MCF 10A (cell line): ENCODE measurements at regions not wholly inside any gene's neighbourhood (a gene's known extent, or its start where the extent isn't known, plus 50 kb on each side); places are given as distances from the start of the nearest gene placed in this dataset.

Experiments used
- BruUV-seq: library from RNA; stranded (reverse); fragments of 400-500 nt; replicated peaks from 2 replicates; lab custom pipeline; 2021; lab: Mats Ljungman, UMichigan
- CTCF ChIA-PET: fragments of 300-600 bp; sonication (Branson Sonifier 250); formaldehyde crosslinking; extraction: SDS; loops from one replicate; lab custom pipeline; 2021; ENCODE audit warnings: antibody characterized with exemption, inconsistent platforms; lab: Yijun Ruan, JAX
- POLR2A ChIA-PET: fragments of 300-600, 350-650 bp; sonication (Branson Sonifier 250); formaldehyde crosslinking; extraction: SDS; loops from one replicate; lab custom pipeline; 2020; ENCODE audit warnings: antibody characterized with exemption, inconsistent platforms; lab: Yijun Ruan, JAX
- DNase-seq: peaks from one replicate; pipeline ENCODE4 v3.0.0-alpha.2; 2018; ENCODE audit not compliant: unreplicated experiment
- H3K27ac Mint-ChIP-seq: one replicate; pipeline ENCODE4 v1.8.0; 2022; ENCODE audit warnings: mild to moderate bottlenecking, low read depth, mixed read lengths; ENCODE audit not compliant: unreplicated experiment
- H3K27me3 Mint-ChIP-seq: one replicate; pipeline ENCODE4 v1.8.0; 2022; ENCODE audit warnings: mixed read lengths; ENCODE audit not compliant: insufficient read depth, unreplicated experiment
- H3K36me3 Mint-ChIP-seq: one replicate; pipeline ENCODE4 v1.8.0; 2022; ENCODE audit warnings: mild to moderate bottlenecking, moderate library complexity, mixed read lengths; ENCODE audit not compliant: insufficient read depth, unreplicated experiment
- H3K4me1 Mint-ChIP-seq: one replicate; pipeline ENCODE4 v1.8.0; 2022; ENCODE audit warnings: mixed read lengths; ENCODE audit not compliant: insufficient read depth, unreplicated experiment
- H3K4me3 Mint-ChIP-seq: one replicate; pipeline ENCODE4 v1.8.0; 2022; ENCODE audit warnings: mild to moderate bottlenecking, moderate library complexity, mixed read lengths; ENCODE audit not compliant: unreplicated experiment
- H3K9me3 Mint-ChIP-seq: one replicate; pipeline ENCODE4 v1.8.0; 2022; ENCODE audit warnings: mixed read lengths; ENCODE audit not compliant: unreplicated experiment
- intact Hi-C: fragments of 100-400 bp; cut with micrococcal nuclease; formaldehyde crosslinking; loops from 2 replicates; pipeline ENCODE4 v1.14.1; 2022
- TF ChIP-seq, protein P1 (sequence below): fragments of 200-600 bp; IDR thresholded peaks from one replicate; pipeline ENCODE4 v1.8.0; 2022; ENCODE audit warnings: antibody characterized with exemption, mild to moderate bottlenecking; ENCODE audit not compliant: unreplicated experiment

- no peaks in the 10 kb centered on the region for H3K36me3 Mint-ChIP-seq
- no peak for DNase-seq
- no peak overlapping the region for H3K4me3 Mint-ChIP-seq
- ChIA-PET POLR2A (no interaction called here), CTCF (interaction anchor here (0.6 kb wide), 1 partner anchor 57 kb away, joined by 3 read pairs; no protein-coding TSS in a partner anchor)
- peaks cover 26% of the 10 kb centered on the region for H3K27me3 Mint-ChIP-seq
- intact Hi-C loops = no loop called here
- BruUV-seq = no TSS peak
- H3K27ac Mint-ChIP-seq = no peak overlapping the region
- TF ChIP-seq, protein P1, sequence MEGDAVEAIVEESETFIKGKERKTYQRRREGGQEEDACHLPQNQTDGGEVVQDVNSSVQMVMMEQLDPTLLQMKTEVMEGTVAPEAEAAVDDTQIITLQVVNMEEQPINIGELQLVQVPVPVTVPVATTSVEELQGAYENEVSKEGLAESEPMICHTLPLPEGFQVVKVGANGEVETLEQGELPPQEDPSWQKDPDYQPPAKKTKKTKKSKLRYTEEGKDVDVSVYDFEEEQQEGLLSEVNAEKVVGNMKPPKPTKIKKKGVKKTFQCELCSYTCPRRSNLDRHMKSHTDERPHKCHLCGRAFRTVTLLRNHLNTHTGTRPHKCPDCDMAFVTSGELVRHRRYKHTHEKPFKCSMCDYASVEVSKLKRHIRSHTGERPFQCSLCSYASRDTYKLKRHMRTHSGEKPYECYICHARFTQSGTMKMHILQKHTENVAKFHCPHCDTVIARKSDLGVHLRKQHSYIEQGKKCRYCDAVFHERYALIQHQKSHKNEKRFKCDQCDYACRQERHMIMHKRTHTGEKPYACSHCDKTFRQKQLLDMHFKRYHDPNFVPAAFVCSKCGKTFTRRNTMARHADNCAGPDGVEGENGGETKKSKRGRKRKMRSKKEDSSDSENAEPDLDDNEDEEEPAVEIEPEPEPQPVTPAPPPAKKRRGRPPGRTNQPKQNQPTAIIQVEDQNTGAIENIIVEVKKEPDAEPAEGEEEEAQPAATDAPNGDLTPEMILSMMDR = no peak
- H3K4me1 Mint-ChIP-seq = no peaks in the 10 kb centered on the region
- peaks cover 2% of the 10 kb centered on the region for H3K9me3 Mint-ChIP-seq
Measured at GRCh38 chr9:74035786-74036185, 461.3 kb upstream of the RORB start.

GRCh38 chr9:74036549-74037231 lies 460.4 kb upstream of the RORB start:
- BruUV-seq = no TSS peak
- H3K27me3 Mint-ChIP-seq = peaks cover 17% of the 10 kb centered on the region
- no peak overlapping the region for H3K4me3 Mint-ChIP-seq
- TF ChIP-seq, protein P1 = no peak
- peaks cover 7% of the 10 kb centered on the region for H3K9me3 Mint-ChIP-seq
- H3K36me3 Mint-ChIP-seq = no peaks in the 10 kb centered on the region
- no peak overlapping the region for H3K27ac Mint-ChIP-seq
- intact Hi-C loops = no loop called here
- H3K4me1 Mint-ChIP-seq = no peaks in the 10 kb centered on the region
- ChIA-PET CTCF (no interaction called here), POLR2A (interaction anchor here (0.7 kb wide), 1 partner anchor 34 kb away, joined by 3 read pairs; no protein-coding TSS in a partner anchor)
- DNase-seq = no peak

DNA sequence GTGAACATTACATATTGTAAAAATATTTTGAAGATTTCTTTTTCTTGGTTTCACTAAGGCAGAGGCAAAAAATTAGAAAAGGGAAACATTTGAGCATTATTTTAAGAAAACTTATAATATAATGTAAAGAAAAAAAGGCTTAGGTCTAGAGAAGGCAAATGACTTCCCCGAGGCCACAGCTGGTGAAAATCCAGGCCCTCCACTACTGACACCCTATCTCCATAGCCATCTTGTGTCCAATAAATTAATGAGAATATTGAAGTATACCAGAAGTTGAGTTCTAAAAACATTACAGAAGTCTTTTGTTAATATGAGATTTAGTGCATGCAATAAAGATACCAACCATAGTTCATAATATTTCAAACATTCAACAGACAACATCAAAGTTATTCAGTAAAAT lies 459.9 kb upstream of the RORB start:
- DNase-seq = no peak
- POLR2A ChIA-PET = interaction anchor here (0.7 kb wide), 1 partner anchor 35 kb away, joined by 3 read pairs; no protein-coding TSS in a partner anchor
- Mint-ChIP-seq H3K4me1 (no peaks in the 10 kb centered on the region), H3K36me3 (no peaks in the 10 kb centered on the region), H3K4me3 (no peak overlapping the region), H3K27me3 (peaks cover 11% of the 10 kb centered on the region), H3K9me3 (peaks cover 7% of the 10 kb centered on the region), H3K27ac (no peak overlapping the region)
- no TSS peak for BruUV-seq
- CTCF ChIA-PET = no interaction called here
- intact Hi-C loops = no loop called here
- TF ChIP-seq, protein P1 = no peak

GRCh38 chr9:74041588-74041987 lies 455.5 kb upstream of the RORB start:
- Mint-ChIP-seq H3K36me3 (no peaks in the 10 kb centered on the region), H3K27me3 (no peaks in the 10 kb centered on the region), H3K9me3 (peaks cover 7% of the 10 kb centered on the region), H3K27ac (no peak overlapping the region), H3K4me3 (no peak overlapping the region), H3K4me1 (no peaks in the 10 kb centered on the region)
- intact Hi-C loops = no loop called here
- no peak for DNase-seq
- ChIA-PET POLR2A (no interaction called here), CTCF (no interaction called here)
- TF ChIP-seq, protein P1 = no peak
- no TSS peak for BruUV-seq
